Neural cell (in vitro differentiated cells): ENCODE measurements at regions not wholly inside any gene's neighbourhood (a gene's known extent, or its start where the extent isn't known, plus 50 kb on each side); places are given as distances from the start of the nearest gene placed in this dataset.

Experiments used
- CTCF ChIP-seq: fragments of 450-650 bp; IDR thresholded peaks from 2 replicates; pipeline ENCODE4 v1.5.1; 2014; ENCODE audit warnings: antibody characterized with exemption, mild to moderate bottlenecking, moderate library complexity; ENCODE audit not compliant: poor library complexity, severe bottlenecking
- EP300 ChIP-seq: fragments of 450-650 bp; conservative IDR thresholded peaks from 2 replicates; pipeline ENCODE4 v1.6.1; 2014; ENCODE audit warnings: antibody characterized with exemption, mild to moderate bottlenecking, moderate library complexity; ENCODE audit not compliant: poor library complexity, severe bottlenecking
- POLR2AphosphoS5 ChIP-seq: IDR thresholded peaks from 2 replicates; pipeline ENCODE4 v1.6.1; 2012
- RAD21 ChIP-seq: fragments of 450-650 bp; conservative IDR thresholded peaks from 2 replicates; pipeline ENCODE4 v1.6.1; 2014; ENCODE audit warnings: antibody characterized with exemption, mild to moderate bottlenecking, moderate library complexity

GRCh38 chr1:88463401-88463985, 220.6 kb upstream of the PKN2 start:
- TF ChIP-seq CTCF = no peak
- no peak for TF ChIP-seq RAD21
- TF ChIP-seq POLR2AphosphoS5 = no peak
- TF ChIP-seq EP300 = no peak
